GM12891 (cell line): ENCODE measurements at regions not wholly inside any gene's neighbourhood (a gene's known extent, or its start where the extent isn't known, plus 50 kb on each side); places are given as distances from the start of the nearest gene placed in this dataset.

Source experiments
- POLR2AphosphoS5 ChIP-seq: IDR thresholded peaks from 2 replicates; pipeline ENCODE4 v1.6.1; 2011; ENCODE audit warnings: low read depth, low read length, control low read depth
- TAF1 ChIP-seq: IDR thresholded peaks from 2 replicates; pipeline ENCODE4 v1.6.1; 2011; ENCODE audit warnings: low read depth, low read length, control low read depth

- no peak for TF ChIP-seq TAF1
- TF ChIP-seq POLR2AphosphoS5 = no peak
Observed at GRCh38 chr2:136204971-136205370, 87.0 kb upstream of the CXCR4 start.
